ENCODE measurements at regions not wholly inside any gene's neighbourhood (a gene's known extent, or its start where the extent isn't known, plus 50 kb on each side); places are given as distances from the start of the nearest gene placed in this dataset.
"Not testable (repeated sequence)": the region's sequence is repeated elsewhere in the genome, so short reads cannot be mapped to it uniquely, and the experiment has no call there.

GRCh38 chr1:166693673-166694297, 145.5 kb upstream of the POGK start:
- no peak for DNase-seq (ENCODE audit: low read depth in 2 of 2)

GRCh38 chr1:166695115-166695514, 144.2 kb upstream of the POGK start:
- DNase-seq (ENCODE audit: low read depth in 2 of 2), result no peak

GRCh38 chr1:166695834-166696233, 143.4 kb upstream of the POGK start:
- not testable (repeated sequence) for DNase-seq (ENCODE audit: low read depth in 2 of 2)

- DNase-seq (ENCODE audit: low read depth in 2 of 2), result no peak
Observed at GRCh38 chr1:166698771-166699170, 140.5 kb upstream of the POGK start.

GRCh38 chr1:166699613-166700012, 139.7 kb upstream of the POGK start:
- no peak for DNase-seq (ENCODE audit: low read depth in 2 of 2)

GRCh38 chr1:166700696-166701095, 138.6 kb upstream of the POGK start:
- no peak for DNase-seq (ENCODE audit: low read depth in 2 of 2)

- no peak for DNase-seq (ENCODE audit: low read depth in 2 of 2)
Observed at GRCh38 chr1:166701603-166702100, 137.6 kb upstream of the POGK start.

GRCh38 chr1:166703141-166703540, 136.1 kb upstream of the POGK start:
- no peak for DNase-seq (ENCODE audit: low read depth in 2 of 2)

GRCh38 chr1:166703726-166704462, 135.4 kb upstream of the POGK start:
- DNase-seq (ENCODE audit: low read depth in 2 of 2), result no peak

- no peak for DNase-seq (ENCODE audit: low read depth in 2 of 2)
Observed at GRCh38 chr1:166705376-166706289, 133.6 kb upstream of the POGK start.

GRCh38 chr1:166716620-166717019, 122.7 kb upstream of the POGK start:
- no peak for DNase-seq (ENCODE audit: low read depth in 2 of 2)

- no peak for DNase-seq (ENCODE audit: low read depth in 2 of 2)
Observed at GRCh38 chr1:166721145-166721544, 118.1 kb upstream of the POGK start.

- DNase-seq (ENCODE audit: low read depth in 2 of 2), result no peak
Observed at GRCh38 chr1:166730299-166730888, 108.9 kb upstream of the POGK start.

GRCh38 chr1:166738140-166738539, 101.1 kb upstream of the POGK start:
- no peak for DNase-seq (ENCODE audit: low read depth in 2 of 2)

GRCh38 chr1:166738873-166739272, 100.4 kb upstream of the POGK start:
- no peak for DNase-seq (ENCODE audit: low read depth in 2 of 2)

- DNase-seq (ENCODE audit: low read depth in 2 of 2), result no peak
Observed at GRCh38 chr1:166740668-166741276, 98.5 kb upstream of the POGK start.

- DNase-seq (ENCODE audit: low read depth in 2 of 2), result no peak
Observed at GRCh38 chr1:166763318-166763717, 76.0 kb upstream of the POGK start.

- DNase-seq (ENCODE audit: low read depth in 2 of 2), result no peak
Observed at GRCh38 chr1:166766942-166767341, 72.3 kb upstream of the POGK start.

- DNase-seq (ENCODE audit: low read depth in 2 of 2), result not testable (repeated sequence)
Observed at GRCh38 chr1:166784646-166785045, 54.6 kb upstream of the POGK start.

- no peak for DNase-seq (ENCODE audit: low read depth in 2 of 2)
Observed at GRCh38 chr1:166785987-166786386, 53.3 kb upstream of the POGK start.

GRCh38 chr1:166789286-166789685, 50.0 kb upstream of the POGK start:
- no peak for DNase-seq (ENCODE audit: low read depth in 2 of 2)
